KMS-11 (cell line): ENCODE measurements at regions not wholly inside any gene's neighbourhood (a gene's known extent, or its start where the extent isn't known, plus 50 kb on each side); places are given as distances from the start of the nearest gene placed in this dataset.

ENCODE experiments used
- H2AFZ ChIP-seq: fragments of 200-600 bp; sonication (generic); 2 replicates; pipeline ENCODE4 v1.6.1; 2016; ENCODE audit warnings: antibody characterized with exemption, mixed run types, low read depth
- H3K27ac ChIP-seq: fragments of 200-600 bp; sonication (generic); 2 replicates; pipeline ENCODE4 v1.6.1; 2016; ENCODE audit warnings: mild to moderate bottlenecking, mixed run types
- H3K27me3 ChIP-seq: fragments of 200-600 bp; sonication (generic); 2 replicates; pipeline ENCODE4 v1.6.1; 2017; ENCODE audit warnings: mild to moderate bottlenecking, low read depth, mixed run types, moderate library complexity; ENCODE audit not compliant: insufficient read depth
- H3K36me3 ChIP-seq: fragments of 200-600 bp; sonication (generic); 2 replicates; pipeline ENCODE4 v1.6.1; 2017; ENCODE audit warnings: mild to moderate bottlenecking, mixed run types; ENCODE audit not compliant: insufficient read depth
- H3K4me1 ChIP-seq: fragments of 200-600 bp; sonication (generic); 2 replicates; pipeline ENCODE4 v1.6.1; 2016; ENCODE audit warnings: mild to moderate bottlenecking, low read depth, mixed run types; ENCODE audit not compliant: poor library complexity, severe bottlenecking
- H3K4me2 ChIP-seq: fragments of 200-600 bp; sonication (generic); 2 replicates; pipeline ENCODE4 v1.7.0; 2016; ENCODE audit warnings: mild to moderate bottlenecking, mixed run types
- H3K4me3 ChIP-seq: fragments of 200-600 bp; sonication (generic); IDR thresholded peaks from 2 replicates; pipeline ENCODE4 v1.6.1; 2017; ENCODE audit warnings: low read depth, low read length, mixed read lengths; ENCODE audit not compliant: insufficient read depth
- H3K79me2 ChIP-seq: fragments of 200-600 bp; sonication (generic); 2 replicates; pipeline ENCODE4 v1.6.1; 2016; ENCODE audit warnings: low read depth, mixed run types; ENCODE audit not compliant: insufficient read depth
- H3K9ac ChIP-seq: fragments of 200-600 bp; sonication (generic); 2 replicates; pipeline ENCODE4 v1.6.1; 2016; ENCODE audit warnings: mild to moderate bottlenecking, mixed run types
- H4K20me1 ChIP-seq: fragments of 200-600 bp; sonication (generic); 2 replicates; pipeline ENCODE4 v1.6.1; 2016; ENCODE audit warnings: mild to moderate bottlenecking, mixed run types; ENCODE audit not compliant: insufficient read depth
- CTCF ChIP-seq: fragments of 200-600 bp; sonication (generic); conservative IDR thresholded peaks from 2 replicates; pipeline ENCODE4 v1.6.1; 2017; ENCODE audit warnings: low read depth, mild to moderate bottlenecking, antibody characterized with exemption, low read length, moderate library complexity, mixed read lengths

- no peak overlapping the region for H3K9ac ChIP-seq
- no peak overlapping the region for H3K4me3 ChIP-seq
- H3K36me3 ChIP-seq: no peaks in the 10 kb centered on the region
- H4K20me1 ChIP-seq: no peaks in the 10 kb centered on the region
- no peak overlapping the region for H2AFZ ChIP-seq
- peaks cover 40% of the 10 kb centered on the region for H3K4me1 ChIP-seq
- no peak overlapping the region for H3K4me2 ChIP-seq
- no peak overlapping the region for H3K27ac ChIP-seq
- no peaks in the 10 kb centered on the region for H3K79me2 ChIP-seq
- no peak for TF ChIP-seq CTCF
- no peaks in the 10 kb centered on the region for H3K27me3 ChIP-seq
Observed at GRCh38 chr4:128512767-128513322, 225.2 kb upstream of the PGRMC2 start.

DNA sequence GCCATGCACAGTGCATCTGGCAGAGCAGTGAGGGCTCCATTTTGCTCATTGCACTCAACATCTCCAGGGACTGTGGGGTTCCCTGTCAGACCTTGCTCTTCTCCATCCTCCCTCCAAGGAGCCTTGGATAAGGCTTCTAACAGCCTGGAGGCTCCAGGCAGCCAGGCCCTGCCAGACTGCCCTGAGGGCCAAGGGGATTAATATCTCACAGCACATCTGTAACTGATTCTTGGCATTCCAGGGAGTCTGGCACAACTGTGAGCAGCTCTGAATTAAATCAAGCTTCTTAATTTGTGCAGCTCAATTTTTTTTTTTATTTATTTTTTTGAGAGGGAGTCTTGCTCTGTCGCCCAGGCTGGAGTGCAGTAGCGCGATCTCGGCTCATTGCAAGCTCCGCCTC lies 224.5 kb upstream of the PGRMC2 start:
- Histone ChIP-seq H4K20me1 (no peaks in the 10 kb centered on the region), H3K4me3 (no peak overlapping the region), H3K4me1 (peaks cover 33% of the 10 kb centered on the region), H3K27me3 (no peaks in the 10 kb centered on the region), H3K9ac (no peak overlapping the region), H3K36me3 (no peaks in the 10 kb centered on the region), H3K4me2 (no peak overlapping the region), H2AFZ (no peak overlapping the region), H3K79me2 (no peaks in the 10 kb centered on the region), H3K27ac (no peak overlapping the region)
- no peak for TF ChIP-seq CTCF

DNA sequence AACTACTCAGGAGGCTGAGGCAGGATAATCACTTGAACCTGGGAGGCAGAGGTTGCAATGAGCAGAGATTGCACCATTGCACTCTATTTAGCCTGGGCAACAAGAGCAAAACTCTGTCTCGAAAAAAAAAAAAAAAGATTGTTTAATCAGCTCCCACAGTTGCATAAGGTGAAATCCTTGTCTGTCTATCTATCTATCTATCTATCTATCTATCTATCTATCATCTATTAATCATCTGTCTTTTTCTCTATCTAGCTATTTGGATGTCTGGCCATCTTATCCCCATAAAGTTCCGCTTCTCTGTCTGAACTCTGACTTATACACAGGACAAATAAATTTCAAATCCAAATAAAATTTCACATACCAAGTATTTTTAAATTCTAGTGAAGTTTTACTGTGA lies 223.2 kb upstream of the PGRMC2 start:
- Histone ChIP-seq H2AFZ (no peak overlapping the region), H3K4me2 (no peak overlapping the region), H3K27ac (no peak overlapping the region), H3K9ac (no peak overlapping the region), H4K20me1 (no peaks in the 10 kb centered on the region), H3K27me3 (no peaks in the 10 kb centered on the region), H3K36me3 (no peaks in the 10 kb centered on the region), H3K4me3 (no peak overlapping the region), H3K4me1 (peaks cover 20% of the 10 kb centered on the region), H3K79me2 (no peaks in the 10 kb centered on the region)
- TF ChIP-seq CTCF: no peak

- Histone ChIP-seq H3K27me3 (no peaks in the 10 kb centered on the region), H3K79me2 (no peaks in the 10 kb centered on the region), H3K36me3 (no peaks in the 10 kb centered on the region), H3K27ac (no peak overlapping the region), H3K4me2 (no peak overlapping the region), H2AFZ (no peak overlapping the region), H3K9ac (no peak overlapping the region), H4K20me1 (no peaks in the 10 kb centered on the region), H3K4me1 (no peaks in the 10 kb centered on the region), H3K4me3 (no peak overlapping the region)
- no peak for TF ChIP-seq CTCF
Observed at GRCh38 chr4:128502818-128503527, 215.4 kb upstream of the PGRMC2 start.
